ENCODE measurements at regions not wholly inside any gene's neighbourhood (a gene's known extent, or its start where the extent isn't known, plus 50 kb on each side); places are given as distances from the start of the nearest gene placed in this dataset.

- peaks cover 31% of the 10 kb centered on the region for H3K9me3 Mint-ChIP-seq
- H3K27ac Mint-ChIP-seq: no peak overlapping the region
- CTCF ChIA-PET: no interaction called here
- POLR2A ChIA-PET: no interaction called here
- peaks cover 6% of the 10 kb centered on the region for H3K36me3 Mint-ChIP-seq (ENCODE audit: low read depth)
- peaks cover 31% of the 10 kb centered on the region for H3K27me3 Mint-ChIP-seq
- no peak for DNase-seq
- no peak for TF ChIP-seq CTCF (IDR thresholded peaks at IDR 0.05)
- intact Hi-C loops (cut with micrococcal nuclease): no loop called here
- no peak overlapping the region for H3K4me3 Mint-ChIP-seq
- ATAC-seq (ENCODE audit: low read depth): no peak
- peaks cover 2% of the 10 kb centered on the region for H3K4me1 Mint-ChIP-seq
Measured at GRCh38 chr20:63077705-63078104, 70.9 kb upstream of the BHLHE23 start.

- H3K9me3 Mint-ChIP-seq: peaks cover 31% of the 10 kb centered on the region
- H3K27me3 Mint-ChIP-seq: peaks cover 26% of the 10 kb centered on the region
- no peak overlapping the region for H3K27ac Mint-ChIP-seq
- POLR2A ChIA-PET: no interaction called here
- TF ChIP-seq CTCF (IDR thresholded peaks at IDR 0.05): no peak
- CTCF ChIA-PET: no interaction called here
- DNase-seq (no peak), ATAC-seq (ENCODE audit: low read depth) (no peak)
- intact Hi-C loops (cut with micrococcal nuclease): no loop called here
- H3K36me3 Mint-ChIP-seq (ENCODE audit: low read depth): peaks cover 6% of the 10 kb centered on the region
- peaks cover 4% of the 10 kb centered on the region for H3K4me1 Mint-ChIP-seq
- H3K4me3 Mint-ChIP-seq: no peak overlapping the region
Measured at GRCh38 chr20:63076421-63076820, 69.7 kb upstream of the BHLHE23 start.

- Mint-ChIP-seq H3K36me3 (ENCODE audit: low read depth) (peaks cover 6% of the 10 kb centered on the region), H3K27ac (no peak overlapping the region), H3K27me3 (peaks cover 27% of the 10 kb centered on the region), H3K9me3 (peaks cover 28% of the 10 kb centered on the region), H3K4me1 (peaks cover 4% of the 10 kb centered on the region), H3K4me3 (no peak overlapping the region)
- no peak for DNase-seq
- CTCF ChIA-PET: no interaction called here
- ATAC-seq (ENCODE audit: low read depth): no peak
- intact Hi-C loops (cut with micrococcal nuclease): no loop called here
- POLR2A ChIA-PET: no interaction called here
- no peak for TF ChIP-seq CTCF (IDR thresholded peaks at IDR 0.05)
Measured at GRCh38 chr20:63074631-63075030, 67.9 kb upstream of the BHLHE23 start.

- Mint-ChIP-seq H3K4me1 (peaks cover 4% of the 10 kb centered on the region), H3K27ac (no peak overlapping the region), H3K27me3 (peaks cover 29% of the 10 kb centered on the region), H3K9me3 (peaks cover 25% of the 10 kb centered on the region), H3K4me3 (no peak overlapping the region), H3K36me3 (ENCODE audit: low read depth) (peaks cover 6% of the 10 kb centered on the region)
- no peak for ATAC-seq (ENCODE audit: low read depth)
- TF ChIP-seq CTCF (IDR thresholded peaks at IDR 0.05): no peak
- intact Hi-C loops (cut with micrococcal nuclease): no loop called here
- DNase-seq: no peak
- ChIA-PET CTCF (no interaction called here), POLR2A (no interaction called here)
Measured at GRCh38 chr20:63074182-63074581, 67.4 kb upstream of the BHLHE23 start.

GRCh38 chr20:63073738-63074065, 66.9 kb upstream of the BHLHE23 start:
- Mint-ChIP-seq H3K36me3 (ENCODE audit: low read depth) (peaks cover 6% of the 10 kb centered on the region), H3K9me3 (peaks cover 24% of the 10 kb centered on the region), H3K4me1 (peaks cover 4% of the 10 kb centered on the region), H3K27ac (no peak overlapping the region), H3K27me3 (peaks cover 29% of the 10 kb centered on the region), H3K4me3 (no peak overlapping the region)
- DNase-seq: no peak
- ChIA-PET CTCF (no interaction called here), POLR2A (no interaction called here)
- intact Hi-C loops (cut with micrococcal nuclease): no loop called here
- no peak for TF ChIP-seq CTCF (IDR thresholded peaks at IDR 0.05)
- no peak for ATAC-seq (ENCODE audit: low read depth)
